ENCODE measurements at regions not wholly inside any gene's neighbourhood (a gene's known extent, or its start where the extent isn't known, plus 50 kb on each side); places are given as distances from the start of the nearest gene placed in this dataset.

GRCh38 chr3:89013536-89013935 is 93.9 kb upstream of the EPHA3 start:
- TF ChIP-seq CTCF (IDR thresholded peaks at IDR 0.05) = no peak

- TF ChIP-seq CTCF (IDR thresholded peaks at IDR 0.05) = no peak
Measured at GRCh38 chr3:89017531-89017930, 89.9 kb upstream of the EPHA3 start.

GRCh38 chr3:89025185-89025584 is 82.2 kb upstream of the EPHA3 start:
- TF ChIP-seq CTCF (IDR thresholded peaks at IDR 0.05) = no peak

DNA sequence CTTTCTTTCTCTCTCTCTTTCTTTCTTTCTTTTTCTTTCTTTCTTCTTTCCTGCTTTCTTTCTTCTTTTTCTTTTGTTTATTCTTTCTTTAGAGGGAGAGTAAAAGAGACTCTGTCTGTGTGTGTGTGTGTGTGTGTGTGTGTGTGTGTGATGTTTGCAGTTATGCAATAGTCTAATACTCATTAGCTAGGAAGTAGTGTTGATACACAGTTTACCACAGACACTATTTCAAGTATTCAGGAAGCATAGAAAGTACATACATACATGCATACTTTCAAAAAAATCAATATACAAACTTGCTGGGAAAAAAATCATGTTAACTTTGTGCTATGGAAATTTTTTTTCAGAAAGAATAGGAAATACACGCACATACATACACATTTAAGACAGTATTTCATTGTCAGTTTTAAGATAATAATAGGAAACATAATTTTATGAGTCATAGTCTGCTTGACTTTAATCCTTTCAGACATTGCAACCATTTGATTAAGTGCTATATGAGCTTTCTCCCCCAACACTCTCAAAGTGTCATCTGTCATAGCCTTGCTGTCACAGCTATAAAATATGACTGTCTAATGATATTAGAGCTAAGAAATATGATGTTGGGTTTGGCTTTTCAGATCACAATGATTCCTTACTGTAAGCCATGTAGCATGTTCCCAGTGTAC is 74.9 kb upstream of the EPHA3 start:
- TF ChIP-seq CTCF (IDR thresholded peaks at IDR 0.05) = no peak

- TF ChIP-seq CTCF (IDR thresholded peaks at IDR 0.05) = no peak
Measured at GRCh38 chr3:89038869-89039268, 68.6 kb upstream of the EPHA3 start.

DNA sequence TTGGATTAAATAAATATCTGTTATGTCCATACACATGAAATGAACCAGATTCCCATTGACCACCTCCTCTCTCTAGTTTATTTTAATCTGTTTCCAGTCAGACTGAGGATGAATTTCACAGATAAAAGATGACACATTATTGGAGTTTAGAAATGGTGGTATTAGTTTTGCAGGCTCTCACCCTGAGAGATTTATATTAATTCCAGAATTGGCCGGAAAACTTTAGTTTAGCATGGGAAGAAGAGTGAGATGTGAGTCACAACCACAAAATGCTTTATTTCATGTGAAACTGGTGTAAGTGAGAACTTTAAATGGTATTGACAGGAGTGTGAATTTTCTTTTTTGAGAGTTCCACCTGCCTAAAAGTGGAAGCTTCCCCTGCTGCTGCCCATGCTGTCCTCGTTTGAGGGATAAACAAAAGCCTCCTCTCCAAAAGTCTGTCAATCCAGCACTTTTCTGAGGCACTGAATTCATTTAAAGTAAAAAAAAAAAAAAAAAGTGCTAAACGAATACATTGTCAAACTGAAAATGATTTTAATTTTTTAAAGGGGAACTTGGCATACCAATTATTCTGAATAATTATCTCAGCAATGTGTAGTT is 65.1 kb upstream of the EPHA3 start:
- TF ChIP-seq CTCF (IDR thresholded peaks at IDR 0.05) = no peak

DNA sequence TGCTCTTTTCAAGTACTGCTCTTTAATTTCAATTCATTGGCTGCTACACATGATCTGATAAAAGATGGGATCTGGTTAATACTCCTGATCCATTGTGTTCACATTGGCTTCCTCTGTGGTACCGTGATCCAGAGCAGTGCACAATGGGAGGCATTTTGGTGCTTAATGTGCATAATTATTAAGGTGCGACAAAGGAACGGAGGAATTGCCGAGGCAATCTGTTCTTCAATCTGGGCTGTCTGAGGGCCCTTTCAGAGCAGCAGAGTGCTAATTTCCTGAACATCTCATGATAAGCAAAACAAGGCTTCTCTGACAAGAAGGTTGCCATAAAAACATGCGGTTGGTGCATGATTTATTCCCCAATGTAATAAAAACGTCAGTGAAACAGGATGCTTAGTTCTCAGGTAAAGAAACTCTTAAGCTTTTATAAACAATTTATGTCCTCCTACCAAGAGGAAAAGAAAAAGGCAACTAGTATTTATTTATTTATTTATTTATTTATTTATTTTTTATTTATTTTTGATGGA is 64.0 kb upstream of the EPHA3 start:
- no peak for TF ChIP-seq CTCF (IDR thresholded peaks at IDR 0.05)
